Tibial nerve (tissue), 3 donors: ENCODE measurements at regions not wholly inside any gene's neighbourhood (a gene's known extent, or its start where the extent isn't known, plus 50 kb on each side); places are given as distances from the start of the nearest gene placed in this dataset.

Experiments
- POLR2A ChIP-seq, 2 donors: fragments of 450-650 bp; IDR thresholded peaks; one replicate each; pipeline ENCODE4 v1.6.1; 2017; ENCODE audit warnings: antibody characterized with exemption in 2 of 2, mild to moderate bottlenecking in 2 of 2, moderate library complexity in 2 of 2
- TF ChIP-seq, protein P1 (sequence below), 5 experiments: fragments of 200-600 bp in 3 of 5; fragments of 450-650 bp in 2 of 5; sonication (generic) in 3 of 5; IDR thresholded peaks; one replicate each; pipeline ENCODE4 v1.5.1; 2016 to 2019; ENCODE audit warnings: antibody characterized with exemption in 5 of 5, mild to moderate bottlenecking in 3 of 5, moderate library complexity in 2 of 5

DNA sequence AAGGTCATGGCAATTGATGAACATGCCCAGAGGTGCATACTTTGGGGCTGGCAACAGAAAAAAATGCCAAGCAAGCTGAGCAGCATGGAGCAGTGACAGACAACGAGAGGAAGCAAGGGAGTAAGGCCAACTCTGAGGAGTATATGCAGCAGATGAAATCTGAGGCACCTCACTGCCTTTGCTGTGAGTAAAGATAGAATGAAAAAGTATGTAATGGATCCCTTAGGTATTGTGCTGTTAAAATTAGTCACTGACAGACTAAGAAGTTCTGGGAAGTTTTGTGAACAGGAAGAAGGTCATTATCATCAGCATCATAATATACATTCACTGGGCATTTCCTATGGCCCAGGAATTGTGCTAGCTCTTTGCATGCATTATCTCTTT lies 269.9 kb downstream of the DUSP6 start:
- TF ChIP-seq, protein P1, sequence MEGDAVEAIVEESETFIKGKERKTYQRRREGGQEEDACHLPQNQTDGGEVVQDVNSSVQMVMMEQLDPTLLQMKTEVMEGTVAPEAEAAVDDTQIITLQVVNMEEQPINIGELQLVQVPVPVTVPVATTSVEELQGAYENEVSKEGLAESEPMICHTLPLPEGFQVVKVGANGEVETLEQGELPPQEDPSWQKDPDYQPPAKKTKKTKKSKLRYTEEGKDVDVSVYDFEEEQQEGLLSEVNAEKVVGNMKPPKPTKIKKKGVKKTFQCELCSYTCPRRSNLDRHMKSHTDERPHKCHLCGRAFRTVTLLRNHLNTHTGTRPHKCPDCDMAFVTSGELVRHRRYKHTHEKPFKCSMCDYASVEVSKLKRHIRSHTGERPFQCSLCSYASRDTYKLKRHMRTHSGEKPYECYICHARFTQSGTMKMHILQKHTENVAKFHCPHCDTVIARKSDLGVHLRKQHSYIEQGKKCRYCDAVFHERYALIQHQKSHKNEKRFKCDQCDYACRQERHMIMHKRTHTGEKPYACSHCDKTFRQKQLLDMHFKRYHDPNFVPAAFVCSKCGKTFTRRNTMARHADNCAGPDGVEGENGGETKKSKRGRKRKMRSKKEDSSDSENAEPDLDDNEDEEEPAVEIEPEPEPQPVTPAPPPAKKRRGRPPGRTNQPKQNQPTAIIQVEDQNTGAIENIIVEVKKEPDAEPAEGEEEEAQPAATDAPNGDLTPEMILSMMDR (IDR thresholded peaks at IDR 0.05): no peak
- TF ChIP-seq POLR2A (IDR thresholded peaks at IDR 0.05): no peak
